Keratinocyte (primary cell): ENCODE measurements at regions not wholly inside any gene's neighbourhood (a gene's known extent, or its start where the extent isn't known, plus 50 kb on each side); places are given as distances from the start of the nearest gene placed in this dataset.

Experiments
- EZH2 ChIP-seq: IDR thresholded peaks from one replicate; pipeline ENCODE4 v1.6.1; 2012; ENCODE audit warnings: inconsistent platforms, mild to moderate bottlenecking, low read length, moderate library complexity
- TF ChIP-seq, protein P1 (sequence below), 3 experiments: IDR thresholded peaks in 1 of 3; conservative IDR thresholded peaks in 1 of 3; optimal IDR thresholded peaks in 1 of 3; 2 replicates in 2 of 3; 3 replicates in 1 of 3; pipeline versions ENCODE3 to v1.5.1; 2011; ENCODE audit warnings: low read length in 3 of 3, mild to moderate bottlenecking in 3 of 3, moderate library complexity in 2 of 3, control low read depth in 1 of 3, inconsistent platforms in 1 of 3; ENCODE audit not compliant: insufficient read depth in 2 of 3; ENCODE audit errors: extremely low read depth in 1 of 3

DNA sequence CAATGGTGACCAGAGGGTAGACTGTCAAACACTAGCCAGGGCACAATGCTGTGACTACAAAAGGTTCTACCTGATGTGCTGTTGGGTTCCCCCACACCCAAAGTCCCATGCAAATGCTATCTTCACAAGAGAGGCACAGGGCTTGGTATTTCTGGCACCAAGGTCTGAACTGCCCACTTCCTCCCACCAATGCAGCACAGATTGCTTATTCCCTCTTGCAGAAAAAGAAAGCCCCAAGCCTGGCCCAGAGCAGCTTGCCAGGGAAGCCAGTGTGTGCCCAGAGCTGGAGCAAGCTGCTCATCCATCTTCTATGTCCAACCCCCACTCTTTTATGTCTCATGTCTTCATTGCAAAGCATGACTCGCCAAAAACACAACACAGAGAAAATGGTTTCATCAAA, 149.4 kb upstream of the CAMK1G start:
- TF ChIP-seq EZH2, result no peak
- TF ChIP-seq, protein P1, sequence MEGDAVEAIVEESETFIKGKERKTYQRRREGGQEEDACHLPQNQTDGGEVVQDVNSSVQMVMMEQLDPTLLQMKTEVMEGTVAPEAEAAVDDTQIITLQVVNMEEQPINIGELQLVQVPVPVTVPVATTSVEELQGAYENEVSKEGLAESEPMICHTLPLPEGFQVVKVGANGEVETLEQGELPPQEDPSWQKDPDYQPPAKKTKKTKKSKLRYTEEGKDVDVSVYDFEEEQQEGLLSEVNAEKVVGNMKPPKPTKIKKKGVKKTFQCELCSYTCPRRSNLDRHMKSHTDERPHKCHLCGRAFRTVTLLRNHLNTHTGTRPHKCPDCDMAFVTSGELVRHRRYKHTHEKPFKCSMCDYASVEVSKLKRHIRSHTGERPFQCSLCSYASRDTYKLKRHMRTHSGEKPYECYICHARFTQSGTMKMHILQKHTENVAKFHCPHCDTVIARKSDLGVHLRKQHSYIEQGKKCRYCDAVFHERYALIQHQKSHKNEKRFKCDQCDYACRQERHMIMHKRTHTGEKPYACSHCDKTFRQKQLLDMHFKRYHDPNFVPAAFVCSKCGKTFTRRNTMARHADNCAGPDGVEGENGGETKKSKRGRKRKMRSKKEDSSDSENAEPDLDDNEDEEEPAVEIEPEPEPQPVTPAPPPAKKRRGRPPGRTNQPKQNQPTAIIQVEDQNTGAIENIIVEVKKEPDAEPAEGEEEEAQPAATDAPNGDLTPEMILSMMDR (optimal IDR thresholded peaks at IDR 0.05 in 1 of 3, IDR thresholded peaks at IDR 0.05 in 1 of 3, conservative IDR thresholded peaks at IDR 0.05 in 1 of 3; ENCODE audit: extremely low read depth in 1 of 3, insufficient read depth in 2 of 3, low read length in 3 of 3), result no peak
